HG03066 (cell line): ENCODE measurements at regions not wholly inside any gene's neighbourhood (a gene's known extent, or its start where the extent isn't known, plus 50 kb on each side); places are given as distances from the start of the nearest gene placed in this dataset.

Source experiments
- ATAC-seq: cut with Tn5 transposase; IDR thresholded peaks from one replicate; pipeline ENCODE4 v1.9.1; 2021; ENCODE audit warnings: low read depth; ENCODE audit not compliant: unreplicated experiment

- ATAC-seq = no peak
Measured at GRCh38 chr13:59166174-59166573, 997.6 kb downstream of the DIAPH3 start.

- ATAC-seq = no peak
Measured at GRCh38 chr13:59172076-59172475, 991.7 kb downstream of the DIAPH3 start.

- ATAC-seq = no peak
Measured at GRCh38 chr13:59176775-59177174, 987.0 kb downstream of the DIAPH3 start.

GRCh38 chr13:59178344-59178743 is 985.4 kb downstream of the DIAPH3 start:
- no peak for ATAC-seq

GRCh38 chr13:59182241-59182640 is 981.5 kb downstream of the DIAPH3 start:
- no peak for ATAC-seq

- no peak for ATAC-seq
Measured at GRCh38 chr13:59197397-59197796, 966.3 kb downstream of the DIAPH3 start.

- ATAC-seq = no peak
Measured at GRCh38 chr13:59201841-59202240, 961.9 kb downstream of the DIAPH3 start.

- ATAC-seq = no peak
Measured at GRCh38 chr13:59203855-59204254, 959.9 kb downstream of the DIAPH3 start.

- no peak for ATAC-seq
Measured at GRCh38 chr13:59205501-59205900, 958.2 kb downstream of the DIAPH3 start.

- ATAC-seq = no peak
Measured at GRCh38 chr13:59208405-59209195, 955.1 kb downstream of the DIAPH3 start.

GRCh38 chr13:59210543-59210942 is 953.2 kb downstream of the DIAPH3 start:
- no peak for ATAC-seq

- ATAC-seq = no peak
Measured at GRCh38 chr13:59211606-59212005, 952.1 kb downstream of the DIAPH3 start.

- ATAC-seq = no peak
Measured at GRCh38 chr13:59229401-59229800, 934.3 kb downstream of the DIAPH3 start.

GRCh38 chr13:59229861-59230260 is 933.9 kb downstream of the DIAPH3 start:
- no peak for ATAC-seq

GRCh38 chr13:59230484-59231264 is 933.1 kb downstream of the DIAPH3 start:
- ATAC-seq = no peak

GRCh38 chr13:59236309-59236919 is 927.3 kb downstream of the DIAPH3 start:
- no peak for ATAC-seq

- ATAC-seq = no peak
Measured at GRCh38 chr13:59236944-59237343, 926.8 kb downstream of the DIAPH3 start.

GRCh38 chr13:59247171-59247570 is 916.6 kb downstream of the DIAPH3 start:
- ATAC-seq = no peak

GRCh38 chr13:59250336-59251189 is 913.2 kb downstream of the DIAPH3 start:
- ATAC-seq = no peak

GRCh38 chr13:59259165-59260000 is 904.3 kb downstream of the DIAPH3 start:
- no peak for ATAC-seq
